ENCODE measurements at regions not wholly inside any gene's neighbourhood (a gene's known extent, or its start where the extent isn't known, plus 50 kb on each side); places are given as distances from the start of the nearest gene placed in this dataset.
"Not testable (repeated sequence)": the region's sequence is repeated elsewhere in the genome, so short reads cannot be mapped to it uniquely, and the experiment has no call there.

DNA sequence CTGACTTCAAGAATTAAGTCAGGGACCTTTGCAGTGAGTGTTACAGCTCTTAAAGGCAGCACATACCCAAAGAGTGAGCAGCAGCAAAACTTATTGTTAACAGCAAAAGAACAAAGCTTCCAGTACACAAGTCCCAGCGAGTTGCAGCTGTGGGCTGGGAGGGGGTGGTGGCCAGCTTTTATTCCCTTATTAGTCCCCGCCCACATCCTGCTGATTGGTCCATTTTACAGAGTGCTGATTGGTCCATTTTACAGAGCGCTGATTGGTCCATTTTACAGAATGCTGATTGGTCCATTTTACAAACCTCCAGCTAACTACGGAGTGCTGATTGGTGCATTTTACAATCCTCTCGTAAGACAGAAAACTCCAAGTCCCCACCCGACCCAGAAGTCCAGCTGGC, 127.0 kb downstream of the NPAP1 start:
- TF ChIP-seq RXRA, RAD21 (IDR thresholded peaks at IDR 0.05): not testable (repeated sequence)
- TF ChIP-seq, protein P1, sequence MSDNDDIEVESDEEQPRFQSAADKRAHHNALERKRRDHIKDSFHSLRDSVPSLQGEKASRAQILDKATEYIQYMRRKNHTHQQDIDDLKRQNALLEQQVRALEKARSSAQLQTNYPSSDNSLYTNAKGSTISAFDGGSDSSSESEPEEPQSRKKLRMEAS (IDR thresholded peaks at IDR 0.05), result not testable (repeated sequence)
- TF ChIP-seq, protein P2, sequence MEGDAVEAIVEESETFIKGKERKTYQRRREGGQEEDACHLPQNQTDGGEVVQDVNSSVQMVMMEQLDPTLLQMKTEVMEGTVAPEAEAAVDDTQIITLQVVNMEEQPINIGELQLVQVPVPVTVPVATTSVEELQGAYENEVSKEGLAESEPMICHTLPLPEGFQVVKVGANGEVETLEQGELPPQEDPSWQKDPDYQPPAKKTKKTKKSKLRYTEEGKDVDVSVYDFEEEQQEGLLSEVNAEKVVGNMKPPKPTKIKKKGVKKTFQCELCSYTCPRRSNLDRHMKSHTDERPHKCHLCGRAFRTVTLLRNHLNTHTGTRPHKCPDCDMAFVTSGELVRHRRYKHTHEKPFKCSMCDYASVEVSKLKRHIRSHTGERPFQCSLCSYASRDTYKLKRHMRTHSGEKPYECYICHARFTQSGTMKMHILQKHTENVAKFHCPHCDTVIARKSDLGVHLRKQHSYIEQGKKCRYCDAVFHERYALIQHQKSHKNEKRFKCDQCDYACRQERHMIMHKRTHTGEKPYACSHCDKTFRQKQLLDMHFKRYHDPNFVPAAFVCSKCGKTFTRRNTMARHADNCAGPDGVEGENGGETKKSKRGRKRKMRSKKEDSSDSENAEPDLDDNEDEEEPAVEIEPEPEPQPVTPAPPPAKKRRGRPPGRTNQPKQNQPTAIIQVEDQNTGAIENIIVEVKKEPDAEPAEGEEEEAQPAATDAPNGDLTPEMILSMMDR (IDR thresholded peaks at IDR 0.05; ENCODE audit: low read depth, low read length, missing input control), result not testable (repeated sequence)

Data from liver (tissue), 3 donors.